ENCODE measurements at regions not wholly inside any gene's neighbourhood (a gene's known extent, or its start where the extent isn't known, plus 50 kb on each side); places are given as distances from the start of the nearest gene placed in this dataset.

- Histone ChIP-seq H3K4me3 (no peak overlapping the region), H3K27ac (no peak overlapping the region)
- no peak for TF ChIP-seq CTCF (IDR thresholded peaks at IDR 0.05)
- no peak for DNase-seq (ENCODE audit: low spot score)
These were observed 189.0 kb upstream of the RUNX1 start for GRCh38 chr21:35238119-35238518.

- Histone ChIP-seq H3K27ac (no peak overlapping the region), H3K4me3 (no peak overlapping the region)
- DNase-seq (ENCODE audit: low spot score): no peak
- TF ChIP-seq CTCF (IDR thresholded peaks at IDR 0.05): no peak
These were observed 188.2 kb upstream of the RUNX1 start for GRCh38 chr21:35237287-35237686.

GRCh38 chr21:35236090-35236489 lies 187.0 kb upstream of the RUNX1 start:
- DNase-seq (ENCODE audit: low spot score): no peak
- H3K27ac ChIP-seq: no peak overlapping the region
- TF ChIP-seq CTCF (IDR thresholded peaks at IDR 0.05): no peak
- no peak overlapping the region for H3K4me3 ChIP-seq

- no peak overlapping the region for H3K27ac ChIP-seq
- DNase-seq (ENCODE audit: low spot score): no peak
- no peak for TF ChIP-seq CTCF (IDR thresholded peaks at IDR 0.05)
These were observed 185.6 kb upstream of the RUNX1 start for GRCh38 chr21:35234725-35235124.

GRCh38 chr21:35233756-35234155 lies 184.7 kb upstream of the RUNX1 start:
- no peak for TF ChIP-seq CTCF (IDR thresholded peaks at IDR 0.05)
- no peak for DNase-seq (ENCODE audit: low spot score)
- H3K27ac ChIP-seq: no peak overlapping the region
- H3K4me3 ChIP-seq: no peak overlapping the region

More at GRCh38 chr21:35234725-35235124, 185.6 kb upstream of the RUNX1 start:
- H3K4me3 ChIP-seq: no peak overlapping the region

- Histone ChIP-seq H3K27ac (no peak overlapping the region), H3K4me3 (no peak overlapping the region)
- TF ChIP-seq CTCF (IDR thresholded peaks at IDR 0.05): no peak
- no peak for DNase-seq (ENCODE audit: low spot score)
These were observed 183.6 kb upstream of the RUNX1 start for GRCh38 chr21:35232545-35233176.

GRCh38 chr21:35231090-35231489 lies 182.0 kb upstream of the RUNX1 start:
- Histone ChIP-seq H3K27ac (no peak overlapping the region), H3K4me3 (no peak overlapping the region)
- no peak for DNase-seq (ENCODE audit: low spot score)
- no peak for TF ChIP-seq CTCF (IDR thresholded peaks at IDR 0.05)
